ENCODE measurements at regions not wholly inside any gene's neighbourhood (a gene's known extent, or its start where the extent isn't known, plus 50 kb on each side); places are given as distances from the start of the nearest gene placed in this dataset.

DNA sequence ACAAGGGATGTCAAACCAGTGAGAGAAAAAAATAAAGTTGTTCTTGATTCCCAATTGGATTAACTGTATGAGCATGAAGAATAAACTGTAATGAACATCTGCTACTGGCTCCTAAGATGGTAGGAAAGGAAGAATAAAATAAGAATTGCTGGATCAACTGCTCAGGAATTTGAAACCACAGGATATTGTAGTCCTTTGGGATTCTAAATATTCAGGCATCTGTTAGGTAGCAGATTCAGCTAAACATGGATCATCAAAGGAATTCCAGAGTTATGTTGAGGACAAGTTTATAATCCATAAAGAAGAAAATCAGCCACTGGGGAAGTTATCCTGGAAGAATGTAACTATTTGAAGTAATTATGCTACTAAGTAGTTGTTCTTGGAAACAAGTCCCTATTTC, 65.8 kb downstream of the ISL1 start:
- TF ChIP-seq JUND (IDR thresholded peaks at IDR 0.05; ENCODE audit: low read depth), result no peak
- no peak for DNase-seq (ENCODE audit: low read depth in 1 of 2, low spot score in 1 of 2)

DNA sequence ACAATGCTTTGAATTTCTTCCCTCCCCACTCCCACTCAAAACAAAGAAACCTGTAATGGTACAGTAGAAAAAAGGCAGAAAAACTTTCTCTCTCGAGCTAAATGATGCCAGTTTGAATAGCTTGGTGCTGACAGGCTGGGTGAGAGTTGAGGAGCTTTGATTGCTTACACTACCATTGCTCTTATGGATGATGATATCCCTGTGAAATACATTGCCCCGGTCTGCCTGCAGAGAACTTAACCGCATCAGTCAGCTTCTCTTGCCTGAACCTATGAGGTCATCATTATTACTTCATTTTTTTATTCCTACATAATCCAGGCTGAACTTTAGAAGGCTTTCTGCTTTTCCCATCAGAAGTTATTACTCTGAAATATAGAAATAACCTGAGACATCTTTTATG, 69.3 kb downstream of the ISL1 start:
- in situ Hi-C loops (cut with HindIII; ENCODE audit: low pct_unique_long_range_greater_than_20kb, low sequenced_read_pairs), result no loop called here
- DNase-seq (ENCODE audit: low read depth in 1 of 2, low spot score in 1 of 2), result no peak
- no peak for TF ChIP-seq JUND (IDR thresholded peaks at IDR 0.05; ENCODE audit: low read depth)

More for the DNA sequence above, 65.8 kb downstream of the ISL1 start:
- in situ Hi-C loops (cut with HindIII; ENCODE audit: low pct_unique_long_range_greater_than_20kb, low sequenced_read_pairs), result no loop called here

DNA sequence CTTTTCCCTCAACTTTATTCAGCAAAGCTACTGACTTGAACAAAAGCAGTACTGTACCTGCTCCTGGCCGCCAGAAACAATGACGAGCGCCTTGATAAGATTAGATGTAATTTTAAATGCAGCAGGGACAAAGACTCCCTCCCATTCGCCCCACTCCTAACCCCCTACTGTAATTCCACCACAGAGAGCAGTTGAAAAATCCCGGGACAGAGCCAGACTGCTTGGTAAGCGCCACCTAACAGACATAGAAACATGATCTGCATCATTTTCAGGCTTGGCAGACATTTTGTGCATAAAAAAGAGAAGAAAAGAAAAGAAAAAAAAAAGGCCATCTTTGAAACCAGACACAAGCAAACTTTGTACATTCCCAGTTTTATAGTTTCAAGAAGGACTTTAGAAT, 81.9 kb downstream of the ISL1 start:
- in situ Hi-C loops (cut with HindIII; ENCODE audit: low pct_unique_long_range_greater_than_20kb, low sequenced_read_pairs), result no loop called here
- TF ChIP-seq JUND (IDR thresholded peaks at IDR 0.05; ENCODE audit: low read depth), result no peak
- DNase-seq (ENCODE audit: low read depth in 1 of 2, low spot score in 1 of 2), result no peak

DNA sequence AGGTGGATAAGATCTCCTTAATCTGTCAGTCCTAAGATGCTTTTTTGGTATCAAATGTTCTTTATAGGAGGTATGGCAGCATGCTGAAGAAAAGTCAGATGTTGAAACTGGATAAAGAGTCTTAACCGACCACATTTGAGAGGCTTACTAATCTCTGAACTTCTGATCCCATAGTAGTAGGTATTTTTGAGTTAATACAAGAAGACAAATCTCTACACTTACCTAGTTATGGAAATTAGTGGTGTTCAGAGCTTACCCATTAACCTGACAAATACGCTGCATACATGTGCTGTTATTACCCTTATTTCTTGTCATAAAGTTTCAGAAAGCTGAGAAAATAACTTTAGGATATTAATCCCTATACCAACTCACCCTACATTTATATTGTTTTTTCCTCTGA, 83.0 kb downstream of the ISL1 start:
- no peak for DNase-seq (ENCODE audit: low read depth in 1 of 2, low spot score in 1 of 2)
- in situ Hi-C loops (cut with HindIII; ENCODE audit: low pct_unique_long_range_greater_than_20kb, low sequenced_read_pairs), result no loop called here
- no peak for TF ChIP-seq JUND (IDR thresholded peaks at IDR 0.05; ENCODE audit: low read depth)

DNA sequence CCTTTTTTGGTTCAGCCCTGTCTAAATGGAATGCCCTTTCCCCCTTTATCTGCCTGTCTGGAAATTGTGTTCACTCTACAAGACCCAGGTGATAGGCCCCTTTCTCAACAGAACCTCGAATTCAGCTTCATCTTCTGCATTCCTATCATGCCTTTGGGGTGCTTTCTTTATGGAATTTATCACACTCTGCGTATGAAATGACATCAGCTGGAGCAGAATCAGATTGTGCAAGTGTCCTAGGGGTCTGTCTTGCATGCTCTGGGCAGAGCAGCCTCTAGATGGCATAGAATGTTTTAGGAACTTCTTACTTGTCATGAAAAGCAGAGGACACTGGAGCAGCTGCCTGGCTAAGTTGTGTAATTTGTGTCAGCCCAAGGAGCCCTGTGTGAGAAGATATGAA, 84.9 kb downstream of the ISL1 start:
- no peak for DNase-seq (ENCODE audit: low read depth in 1 of 2, low spot score in 1 of 2)
- no peak for TF ChIP-seq JUND (IDR thresholded peaks at IDR 0.05; ENCODE audit: low read depth)
- in situ Hi-C loops (cut with HindIII; ENCODE audit: low pct_unique_long_range_greater_than_20kb, low sequenced_read_pairs), result no loop called here

DNA sequence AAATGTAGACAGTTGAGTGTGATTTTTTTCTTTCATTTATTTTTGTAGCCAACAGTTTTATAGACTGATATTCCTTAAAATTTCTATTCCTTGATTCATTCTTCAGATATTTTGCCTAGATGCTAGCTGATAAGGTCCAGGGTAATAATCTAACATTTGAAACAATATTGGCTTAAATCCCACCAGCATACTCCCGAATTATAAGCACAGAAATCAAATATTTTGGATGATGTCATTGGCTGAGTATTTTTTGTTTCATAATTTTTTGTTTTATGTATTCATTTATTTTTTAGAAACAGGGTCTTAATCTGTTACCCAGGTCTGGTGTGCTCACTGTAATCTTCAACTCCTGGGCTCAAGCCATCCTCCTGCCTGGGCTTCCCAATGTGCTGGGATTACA, 88.4 kb downstream of the ISL1 start:
- in situ Hi-C loops (cut with HindIII; ENCODE audit: low pct_unique_long_range_greater_than_20kb, low sequenced_read_pairs), result no loop called here
- TF ChIP-seq JUND (IDR thresholded peaks at IDR 0.05; ENCODE audit: low read depth), result no peak
- DNase-seq (ENCODE audit: low read depth in 1 of 2, low spot score in 1 of 2), result no peak

DNA sequence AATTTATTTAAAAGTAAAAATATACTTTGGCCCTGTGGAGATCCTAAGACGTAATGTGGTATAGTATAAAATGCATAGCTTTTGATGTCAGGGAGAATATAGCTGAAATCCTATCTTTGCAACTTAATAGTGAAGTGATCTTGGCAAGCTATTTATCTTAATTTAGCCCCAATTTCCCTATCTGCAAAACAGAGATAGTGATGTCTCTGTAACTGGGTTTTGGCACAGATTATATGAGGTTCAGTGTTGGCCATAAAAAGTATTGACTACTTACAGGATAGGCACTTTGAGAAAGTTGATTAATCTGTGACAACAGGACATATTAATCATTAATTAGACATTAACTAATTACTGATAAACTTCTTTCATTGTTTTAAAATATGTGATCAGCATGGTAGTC, 89.2 kb downstream of the ISL1 start:
- in situ Hi-C loops (cut with HindIII; ENCODE audit: low pct_unique_long_range_greater_than_20kb, low sequenced_read_pairs), result no loop called here
- TF ChIP-seq JUND (IDR thresholded peaks at IDR 0.05; ENCODE audit: low read depth), result no peak
- no peak for DNase-seq (ENCODE audit: low read depth in 1 of 2, low spot score in 1 of 2)

DNA sequence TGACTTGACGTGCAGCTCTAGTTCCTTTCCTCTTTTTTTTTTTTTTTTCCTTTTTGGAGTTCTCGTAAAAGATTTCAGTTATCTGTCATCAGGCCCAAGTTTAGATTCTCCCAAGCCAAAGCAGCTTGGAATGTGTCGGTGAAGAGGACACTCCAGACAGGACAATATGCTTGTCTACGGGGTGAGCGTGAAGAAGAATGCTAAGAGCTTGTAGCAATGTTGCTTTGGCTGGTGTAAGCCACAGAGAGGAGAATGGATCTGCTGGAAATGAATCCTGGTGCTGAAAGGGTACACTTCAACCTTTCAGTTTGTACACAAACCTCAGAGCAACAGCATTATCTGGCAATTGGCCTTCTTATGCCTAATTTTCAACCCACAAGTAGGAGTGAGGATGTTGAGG, 92.4 kb downstream of the ISL1 start:
- in situ Hi-C loops (cut with HindIII; ENCODE audit: low pct_unique_long_range_greater_than_20kb, low sequenced_read_pairs), result no loop called here
- TF ChIP-seq JUND (IDR thresholded peaks at IDR 0.05; ENCODE audit: low read depth), result no peak
- DNase-seq (ENCODE audit: low read depth in 1 of 2, low spot score in 1 of 2), result no peak

DNA sequence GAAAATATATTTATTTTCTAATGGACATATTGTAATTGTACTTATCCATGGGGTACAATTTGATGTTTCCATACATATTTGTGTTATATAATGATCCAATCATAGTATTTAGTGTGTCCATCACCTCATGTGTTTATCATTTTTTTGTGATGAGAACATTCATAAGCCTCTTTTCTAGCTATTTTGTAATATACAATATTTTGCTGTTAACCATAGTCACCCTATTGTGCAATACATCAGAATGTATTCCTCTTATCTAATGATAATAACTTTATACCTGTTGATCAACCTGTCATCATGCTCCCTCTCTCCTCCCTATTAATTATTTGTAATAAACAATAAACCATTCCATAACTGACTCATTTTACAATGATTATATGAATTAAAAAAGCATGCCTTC, 93.2 kb downstream of the ISL1 start:
- DNase-seq (ENCODE audit: low read depth in 1 of 2, low spot score in 1 of 2), result no peak

DNA sequence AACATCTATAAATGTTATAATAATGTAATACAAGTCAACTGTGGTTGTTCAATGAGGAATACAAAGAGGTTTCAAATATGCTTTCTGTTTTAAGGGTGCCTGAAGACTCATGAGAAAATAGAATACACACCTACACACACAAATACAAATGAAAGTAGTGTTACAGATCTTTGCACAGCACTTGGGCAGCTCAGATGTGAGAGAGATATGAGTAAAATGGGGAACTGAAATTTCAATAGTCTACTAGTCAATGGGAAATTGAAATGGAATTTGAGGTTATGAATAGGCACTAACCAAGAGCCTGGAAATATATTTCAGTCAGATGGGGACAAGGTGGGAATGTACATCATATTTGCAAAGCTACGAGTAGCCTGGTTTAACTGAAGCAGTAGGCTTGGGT, 96.6 kb downstream of the ISL1 start:
- DNase-seq (ENCODE audit: low read depth in 1 of 2, low spot score in 1 of 2), result no peak
- TF ChIP-seq JUND (IDR thresholded peaks at IDR 0.05; ENCODE audit: low read depth), result no peak
- in situ Hi-C loops (cut with HindIII; ENCODE audit: low pct_unique_long_range_greater_than_20kb, low sequenced_read_pairs), result no loop called here

More for the DNA sequence above, 93.2 kb downstream of the ISL1 start:
- in situ Hi-C loops (cut with HindIII; ENCODE audit: low pct_unique_long_range_greater_than_20kb, low sequenced_read_pairs), result no loop called here
- no peak for TF ChIP-seq JUND (IDR thresholded peaks at IDR 0.05; ENCODE audit: low read depth)

DNA sequence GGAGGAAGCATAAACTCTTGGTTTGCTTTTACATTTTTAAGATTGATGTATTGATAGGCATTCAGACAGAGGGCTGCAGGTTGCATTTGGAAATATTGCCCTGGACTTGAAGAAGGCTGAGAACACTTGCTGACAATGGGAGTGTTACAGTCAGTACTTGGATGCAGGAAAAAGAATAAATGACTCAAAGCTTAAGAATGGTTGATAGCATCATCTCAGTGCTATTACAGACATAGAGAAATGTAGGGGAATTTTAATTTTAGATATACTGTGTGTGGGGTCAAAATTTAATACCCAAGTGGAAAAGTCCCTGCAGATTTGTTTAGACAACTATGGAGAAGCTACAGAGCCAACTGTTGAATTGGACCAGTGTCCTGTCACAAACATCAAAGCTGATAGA, 101.1 kb downstream of the ISL1 start:
- TF ChIP-seq JUND (IDR thresholded peaks at IDR 0.05; ENCODE audit: low read depth), result no peak
- no peak for DNase-seq (ENCODE audit: low read depth in 1 of 2, low spot score in 1 of 2)
- in situ Hi-C loops (cut with HindIII; ENCODE audit: low pct_unique_long_range_greater_than_20kb, low sequenced_read_pairs), result no loop called here

DNA sequence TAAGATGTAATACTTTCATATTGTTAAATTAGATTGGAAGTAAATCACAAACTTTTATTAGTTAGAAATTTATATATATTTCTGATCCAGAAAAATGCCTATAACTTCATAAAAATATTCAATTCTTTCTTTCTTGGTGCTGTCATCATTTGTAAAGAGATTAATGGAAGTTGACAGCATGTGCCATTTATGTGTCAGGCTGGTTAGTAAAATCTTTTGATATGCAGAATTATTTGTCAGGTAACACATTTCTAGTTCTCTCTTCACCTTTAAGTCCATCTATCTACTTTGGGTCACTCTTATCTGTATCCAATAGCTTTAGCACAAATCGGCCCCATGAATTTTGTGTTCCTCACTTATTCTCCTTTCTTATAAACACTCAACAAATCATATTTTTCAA, 102.9 kb downstream of the ISL1 start:
- in situ Hi-C loops (cut with HindIII; ENCODE audit: low pct_unique_long_range_greater_than_20kb, low sequenced_read_pairs), result no loop called here
- TF ChIP-seq JUND (IDR thresholded peaks at IDR 0.05; ENCODE audit: low read depth), result no peak
- DNase-seq (ENCODE audit: low read depth in 1 of 2, low spot score in 1 of 2), result no peak

DNA sequence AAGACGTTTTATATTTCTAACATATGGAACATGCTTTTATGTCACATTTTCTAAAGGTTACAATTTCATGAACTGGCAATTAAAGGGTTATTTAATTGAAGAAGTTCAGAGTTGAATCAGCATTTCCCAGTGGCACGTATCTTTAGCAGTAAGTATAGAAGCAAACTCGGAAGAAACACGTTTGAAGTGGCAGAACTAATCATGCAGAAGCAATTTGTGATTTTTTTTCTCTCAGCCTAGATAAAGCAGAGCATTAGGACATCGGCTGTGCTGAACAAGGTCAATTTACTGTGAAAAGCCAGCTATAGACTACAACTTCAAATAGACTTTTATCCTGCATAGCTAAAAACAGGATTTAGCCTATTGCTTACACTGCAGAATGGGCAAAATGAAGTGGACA, 104.7 kb downstream of the ISL1 start:
- TF ChIP-seq JUND (IDR thresholded peaks at IDR 0.05; ENCODE audit: low read depth), result no peak
- DNase-seq (ENCODE audit: low read depth in 1 of 2, low spot score in 1 of 2), result no peak
- in situ Hi-C loops (cut with HindIII; ENCODE audit: low pct_unique_long_range_greater_than_20kb, low sequenced_read_pairs), result no loop called here

DNA sequence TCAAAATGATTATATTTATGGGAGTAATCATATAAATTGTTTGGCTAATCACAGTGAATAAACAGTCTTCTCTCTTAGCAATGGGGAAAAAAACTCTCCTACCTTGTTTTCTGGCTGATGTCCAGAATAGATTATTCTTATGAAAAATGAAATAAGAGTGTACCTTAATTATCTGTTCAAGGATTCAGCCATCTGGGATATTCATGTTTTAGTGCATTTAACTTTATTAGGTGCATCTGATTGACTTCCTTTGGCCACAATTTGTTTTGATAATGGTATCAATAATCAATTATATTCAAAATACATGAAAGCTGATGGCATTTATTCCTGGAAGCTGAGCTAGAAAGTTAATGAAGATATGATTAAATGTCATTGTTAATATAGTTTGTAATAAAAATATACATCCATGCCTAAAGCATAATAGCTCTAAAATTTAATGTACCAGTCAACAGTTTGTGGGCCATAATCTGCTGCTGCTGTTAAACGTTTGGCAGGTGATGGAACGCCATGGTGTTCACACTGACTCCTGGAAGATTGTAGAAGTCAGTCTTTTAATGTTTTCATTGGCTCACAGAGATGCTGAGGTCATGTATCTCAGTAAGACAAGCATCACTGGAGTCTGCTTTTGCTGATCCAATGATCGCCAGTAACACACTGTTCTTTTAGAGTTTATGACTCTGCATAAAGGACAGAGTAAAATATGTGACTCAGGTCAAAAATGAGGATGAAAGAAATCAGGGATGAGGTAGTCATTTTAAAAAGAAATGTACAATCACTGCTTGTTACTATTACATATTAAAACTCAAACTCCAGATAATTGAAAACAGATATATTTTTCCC, 105.8 kb downstream of the ISL1 start:
- in situ Hi-C loops (cut with HindIII; ENCODE audit: low pct_unique_long_range_greater_than_20kb, low sequenced_read_pairs), result no loop called here
- no peak for TF ChIP-seq JUND (IDR thresholded peaks at IDR 0.05; ENCODE audit: low read depth)
- DNase-seq (ENCODE audit: low read depth in 1 of 2, low spot score in 1 of 2), result no peak
